GM21723 (cell line): ENCODE measurements at regions not wholly inside any gene's neighbourhood (a gene's known extent, or its start where the extent isn't known, plus 50 kb on each side); places are given as distances from the start of the nearest gene placed in this dataset.
"Not testable (repeated sequence)": the region's sequence is repeated elsewhere in the genome, so short reads cannot be mapped to it uniquely, and the experiment has no call there.

Experiments used
- ATAC-seq: cut with Tn5 transposase; IDR thresholded peaks from one replicate; pipeline ENCODE4 v1.9.1; 2021; ENCODE audit warnings: mild to moderate bottlenecking, moderate library complexity; ENCODE audit not compliant: unreplicated experiment

GRCh38 chr6:71360556-71361335, 72.1 kb downstream of the OGFRL1 start:
- not testable (repeated sequence) for ATAC-seq

GRCh38 chr6:71364889-71365542, 76.4 kb downstream of the OGFRL1 start:
- ATAC-seq = no peak

GRCh38 chr6:71367756-71368155, 79.1 kb downstream of the OGFRL1 start:
- no peak for ATAC-seq

GRCh38 chr6:71368284-71368683, 79.7 kb downstream of the OGFRL1 start:
- ATAC-seq = no peak

- no peak for ATAC-seq
Measured at GRCh38 chr6:71371559-71371958, 82.9 kb downstream of the OGFRL1 start.

GRCh38 chr6:71373943-71374342, 85.3 kb downstream of the OGFRL1 start:
- ATAC-seq = no peak

GRCh38 chr6:71375676-71376075, 87.1 kb downstream of the OGFRL1 start:
- ATAC-seq = no peak

GRCh38 chr6:71376830-71377229, 88.2 kb downstream of the OGFRL1 start:
- no peak for ATAC-seq

GRCh38 chr6:71383476-71383875, 94.9 kb downstream of the OGFRL1 start:
- no peak for ATAC-seq

GRCh38 chr6:71383901-71384489, 95.4 kb downstream of the OGFRL1 start:
- no peak for ATAC-seq

GRCh38 chr6:71385111-71385822, 96.7 kb downstream of the OGFRL1 start:
- ATAC-seq = no peak

- no peak for ATAC-seq
Measured at GRCh38 chr6:71386215-71386614, 97.6 kb downstream of the OGFRL1 start.

GRCh38 chr6:71387179-71387578, 98.6 kb downstream of the OGFRL1 start:
- no peak for ATAC-seq

- ATAC-seq = peak; percentile 51
Measured at GRCh38 chr6:71388068-71388744, 99.6 kb downstream of the OGFRL1 start.

- no peak for ATAC-seq
Measured at GRCh38 chr6:71388856-71389527, 100.4 kb downstream of the OGFRL1 start.

- no peak for ATAC-seq
Measured at GRCh38 chr6:71391126-71391525, 102.5 kb downstream of the OGFRL1 start.

GRCh38 chr6:71392276-71392675, 103.7 kb downstream of the OGFRL1 start:
- ATAC-seq = no peak

- ATAC-seq = no peak
Measured at GRCh38 chr6:71393471-71393870, 104.9 kb downstream of the OGFRL1 start.

- no peak for ATAC-seq
Measured at GRCh38 chr6:71393981-71394432, 105.4 kb downstream of the OGFRL1 start.

- no peak for ATAC-seq
Measured at GRCh38 chr6:71394926-71395325, 106.3 kb downstream of the OGFRL1 start.
